RCC 7860 (cell line): ENCODE measurements at regions not wholly inside any gene's neighbourhood (a gene's known extent, or its start where the extent isn't known, plus 50 kb on each side); places are given as distances from the start of the nearest gene placed in this dataset.

Experiments used
- DNase-seq: peaks from one replicate; pipeline ENCODE4 v3.0.0-alpha.2; 2015; ENCODE audit warnings: low spot score
- FAIRE-seq: peaks from 2 replicates; lab custom pipeline; 2012; peaks lifted over from hg19 to GRCh38; lab: Jason Lieb, UNC

DNA sequence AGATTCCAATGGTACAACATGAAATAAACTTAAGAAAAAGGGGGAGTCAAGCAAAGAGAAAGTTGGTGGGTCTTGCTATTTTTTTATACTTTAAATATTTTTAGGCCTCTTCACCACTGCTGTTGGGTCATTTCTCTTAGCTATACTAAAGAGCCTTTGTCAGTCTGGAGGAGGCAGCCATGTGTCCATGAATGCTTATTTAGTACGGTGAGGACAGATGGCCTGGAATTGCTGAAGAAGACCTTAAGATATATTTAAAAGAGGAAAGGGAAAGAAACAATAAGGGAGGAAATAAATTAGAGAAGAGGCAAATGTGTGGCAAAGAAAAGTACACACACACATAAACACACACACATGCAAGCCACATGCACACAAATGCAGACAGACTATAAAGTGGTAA, 560.5 kb upstream of the MEF2C start:
- FAIRE-seq (no peak), DNase-seq (no peak)

DNA sequence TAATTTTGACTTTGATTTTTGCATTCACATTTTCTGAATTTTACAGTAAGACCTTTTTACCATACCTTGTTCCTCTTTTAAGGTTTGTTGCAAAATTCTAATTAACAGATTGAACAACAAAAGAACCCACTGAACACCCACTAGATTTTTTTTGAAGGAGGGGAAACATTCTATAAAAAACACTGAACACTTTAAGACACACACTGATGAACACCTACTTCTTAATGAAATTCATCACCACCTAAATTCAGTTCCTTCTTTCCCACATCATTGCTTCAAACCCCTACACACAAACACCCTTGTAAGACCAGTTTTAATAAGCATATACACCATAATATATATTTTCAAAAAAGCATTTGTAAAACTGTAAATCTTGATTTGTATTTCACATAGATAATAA, 559.0 kb upstream of the MEF2C start:
- no peak for FAIRE-seq
- DNase-seq, result no peak

GRCh38 chr5:89440670-89441069, 557.7 kb upstream of the MEF2C start:
- FAIRE-seq (no peak), DNase-seq (no peak)

- DNase-seq, result peak; percentile 75
- FAIRE-seq, result no peak
These were observed 554.8 kb upstream of the MEF2C start for GRCh38 chr5:89437450-89438435.

GRCh38 chr5:89436464-89436863, 553.5 kb upstream of the MEF2C start:
- DNase-seq (no peak), FAIRE-seq (no peak)

GRCh38 chr5:89435347-89435746, 552.4 kb upstream of the MEF2C start:
- DNase-seq (no peak), FAIRE-seq (no peak)

GRCh38 chr5:89428624-89429023, 545.6 kb upstream of the MEF2C start:
- DNase-seq (no peak), FAIRE-seq (no peak)

- DNase-seq, result no peak
- FAIRE-seq, result no peak
These were observed 542.1 kb upstream of the MEF2C start for GRCh38 chr5:89425062-89425461.

DNA sequence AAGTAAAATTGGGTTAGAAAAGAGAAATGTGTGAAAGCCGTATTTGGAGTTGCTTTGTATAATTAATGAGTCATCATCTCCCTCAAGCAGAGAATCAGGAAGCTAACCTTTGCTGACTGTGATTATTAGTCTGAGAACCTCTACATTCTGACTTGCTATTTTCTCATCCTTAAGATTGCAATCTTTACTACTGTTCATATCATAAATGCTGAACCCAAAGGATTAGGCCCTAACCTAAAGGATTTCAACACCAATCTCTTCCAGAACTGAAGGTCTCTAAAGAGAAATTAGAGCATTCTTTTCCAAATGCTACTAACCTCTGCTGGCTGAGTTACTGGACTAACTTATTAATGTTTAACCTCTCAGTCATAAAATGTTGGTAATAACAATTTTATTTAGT, 538.1 kb upstream of the MEF2C start:
- FAIRE-seq, result peak; percentile 66
- DNase-seq, result peak; percentile 21

DNA sequence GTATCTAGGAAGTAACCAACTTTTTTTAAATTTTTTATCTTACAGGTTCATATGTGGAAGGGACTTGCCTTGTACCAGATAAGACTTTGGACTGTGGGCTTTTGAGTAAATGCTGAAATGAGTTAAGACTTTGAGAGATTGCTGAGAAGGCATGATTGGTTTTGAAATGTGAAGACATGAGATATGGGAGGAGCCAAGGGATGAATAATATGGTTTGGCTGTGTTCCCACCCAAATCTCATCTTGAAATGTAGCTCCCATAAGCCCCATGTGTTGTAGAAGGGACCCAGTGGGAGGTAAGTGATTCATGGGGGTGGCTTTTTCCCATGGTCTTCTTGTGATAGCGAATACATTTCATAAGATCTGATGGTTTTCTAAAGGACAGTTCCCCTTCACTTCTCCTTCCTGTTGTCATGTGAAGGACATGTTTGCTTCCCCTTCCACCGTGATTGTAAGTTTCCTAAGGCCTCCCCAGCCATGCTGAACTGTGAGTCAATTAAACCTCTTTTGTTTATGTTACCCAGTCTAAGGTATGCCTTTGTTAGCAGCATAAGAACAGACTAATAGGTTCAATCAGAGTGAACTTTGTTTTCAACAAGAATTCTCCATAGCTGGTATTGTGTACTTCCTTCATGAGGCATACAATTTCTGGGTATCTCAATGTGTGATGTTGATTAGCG, 535.6 kb upstream of the MEF2C start:
- DNase-seq (no peak), FAIRE-seq (no peak)

DNA sequence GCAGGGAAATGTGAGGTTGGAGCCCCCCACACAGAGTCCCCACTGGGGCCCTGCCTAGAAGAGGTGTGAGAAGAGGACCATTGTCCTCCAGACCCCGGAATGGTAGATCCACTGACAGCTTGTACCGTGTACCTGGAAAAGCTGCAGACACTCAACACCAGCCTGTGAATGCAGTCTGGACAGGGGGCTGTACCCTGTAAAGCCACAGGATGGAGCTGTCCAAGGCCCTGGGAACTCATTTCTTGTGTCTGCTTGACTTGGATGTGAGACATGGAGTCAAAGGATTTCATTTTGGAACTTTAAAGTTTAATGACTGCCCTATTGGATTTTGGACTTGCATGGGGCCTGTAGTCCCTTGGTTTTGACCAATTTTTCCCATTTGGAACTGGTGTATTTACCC, 535.0 kb upstream of the MEF2C start:
- no peak for DNase-seq
- FAIRE-seq, result no peak

- DNase-seq (no peak), FAIRE-seq (no peak)
These were observed 534.5 kb upstream of the MEF2C start for GRCh38 chr5:89417515-89417914.

- FAIRE-seq, result no peak
- no peak for DNase-seq
These were observed 528.9 kb upstream of the MEF2C start for GRCh38 chr5:89411891-89412290.

- no peak for DNase-seq
- no peak for FAIRE-seq
These were observed 524.1 kb upstream of the MEF2C start for GRCh38 chr5:89407054-89407453.

GRCh38 chr5:89401659-89402058, 518.7 kb upstream of the MEF2C start:
- FAIRE-seq (no peak), DNase-seq (no peak)

GRCh38 chr5:89401012-89401411, 518.0 kb upstream of the MEF2C start:
- DNase-seq, result no peak
- FAIRE-seq, result no peak

GRCh38 chr5:89399548-89399947, 516.6 kb upstream of the MEF2C start:
- DNase-seq, result no peak
- no peak for FAIRE-seq

- FAIRE-seq (no peak), DNase-seq (no peak)
These were observed 514.1 kb upstream of the MEF2C start for GRCh38 chr5:89397096-89397495.

GRCh38 chr5:89396278-89396954, 513.4 kb upstream of the MEF2C start:
- no peak for DNase-seq
- FAIRE-seq, result no peak

GRCh38 chr5:89395111-89395510, 512.1 kb upstream of the MEF2C start:
- DNase-seq, result no peak
- no peak for FAIRE-seq

DNA sequence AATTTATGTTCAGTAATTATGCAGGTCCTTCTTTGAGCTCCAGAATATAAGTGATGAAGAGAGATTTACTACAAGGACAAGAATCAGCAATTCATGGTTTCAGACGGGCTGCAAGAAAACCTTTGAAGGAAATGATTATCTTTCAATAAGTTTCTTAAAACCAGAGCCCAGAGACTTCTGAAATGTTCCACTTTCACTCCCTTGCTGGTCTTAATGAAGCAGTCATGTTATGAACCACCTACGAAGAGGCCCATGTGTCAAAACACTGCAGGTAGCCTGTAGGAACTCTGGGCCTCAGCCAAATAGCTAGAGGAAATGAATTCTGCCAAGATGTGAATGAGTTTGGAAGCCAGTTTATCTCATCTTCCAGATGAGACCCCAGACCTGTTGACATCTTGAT, 505.9 kb upstream of the MEF2C start:
- DNase-seq (no peak), FAIRE-seq (no peak)

- DNase-seq (no peak), FAIRE-seq (no peak)
These were observed 501.4 kb upstream of the MEF2C start for GRCh38 chr5:89384391-89384790.
